Stimulated activated CD4-positive, alpha-beta T cell treated with anti-CD3 and anti-CD28 coated beads, Interleukin-4, amount 100 ng/mL, for 4 hours (primary cell): ENCODE measurements at regions not wholly inside any gene's neighbourhood (a gene's known extent, or its start where the extent isn't known, plus 50 kb on each side); places are given as distances from the start of the nearest gene placed in this dataset.
"Not testable (repeated sequence)": the region's sequence is repeated elsewhere in the genome, so short reads cannot be mapped to it uniquely, and the experiment has no call there.

Experiments
- DNase-seq, 2 experiments: peaks; one replicate each; pipeline ENCODE4 v3.0.0-alpha.2; 2020

GRCh38 chr14:34085695-34086094, 134.8 kb upstream of the EGLN3 start:
- no peak for DNase-seq

GRCh38 chr14:34081576-34082136, 130.8 kb upstream of the EGLN3 start:
- no peak for DNase-seq

- no peak for DNase-seq
These were observed 130.3 kb upstream of the EGLN3 start for GRCh38 chr14:34081101-34081575.

- not testable (repeated sequence) for DNase-seq
These were observed 128.8 kb upstream of the EGLN3 start for GRCh38 chr14:34079643-34080042.

GRCh38 chr14:34078117-34078743, 127.4 kb upstream of the EGLN3 start:
- no peak for DNase-seq

GRCh38 chr14:34075826-34076225, 125.0 kb upstream of the EGLN3 start:
- DNase-seq, result no peak

- DNase-seq, result no peak
These were observed 124.3 kb upstream of the EGLN3 start for GRCh38 chr14:34075042-34075744.

GRCh38 chr14:34072921-34073320, 122.0 kb upstream of the EGLN3 start:
- no peak for DNase-seq

- DNase-seq, result no peak
These were observed 121.5 kb upstream of the EGLN3 start for GRCh38 chr14:34072401-34072800.

- no peak for DNase-seq
These were observed 120.1 kb upstream of the EGLN3 start for GRCh38 chr14:34070917-34071407.

GRCh38 chr14:34069854-34070582, 119.1 kb upstream of the EGLN3 start:
- no peak for DNase-seq

GRCh38 chr14:34067587-34067986, 116.7 kb upstream of the EGLN3 start:
- DNase-seq, result no peak

GRCh38 chr14:34065690-34066391, 115.0 kb upstream of the EGLN3 start:
- no peak for DNase-seq

- no peak for DNase-seq
These were observed 114.4 kb upstream of the EGLN3 start for GRCh38 chr14:34065236-34065635.

GRCh38 chr14:34064349-34064748, 113.5 kb upstream of the EGLN3 start:
- no peak for DNase-seq

GRCh38 chr14:34063470-34064164, 112.7 kb upstream of the EGLN3 start:
- no peak for DNase-seq

GRCh38 chr14:34063042-34063441, 112.2 kb upstream of the EGLN3 start:
- no peak for DNase-seq

- DNase-seq, result no peak
These were observed 111.6 kb upstream of the EGLN3 start for GRCh38 chr14:34062353-34062973.

- no peak for DNase-seq
These were observed 109.8 kb upstream of the EGLN3 start for GRCh38 chr14:34060651-34060999.

- peak; percentile 37 to 53 for DNase-seq
These were observed 109.2 kb upstream of the EGLN3 start for GRCh38 chr14:34059925-34060650.
